SU-DHL-6 (cell line): ENCODE measurements at regions not wholly inside any gene's neighbourhood (a gene's known extent, or its start where the extent isn't known, plus 50 kb on each side); places are given as distances from the start of the nearest gene placed in this dataset.

ENCODE experiments used
- CTCF ChIP-seq: fragments of 200-600 bp; sonication (generic); IDR thresholded peaks from one replicate; pipeline ENCODE4 v1.5.1; 2017; ENCODE audit warnings: antibody characterized with exemption, mild to moderate bottlenecking, low read length, moderate library complexity; ENCODE audit not compliant: insufficient read depth, poor library complexity, severe bottlenecking
- EZH2phosphoT487 ChIP-seq: fragments of 200-600 bp; sonication (generic), shearing (Covaris generic); conservative IDR thresholded peaks from 2 replicates; pipeline ENCODE4 v1.6.1; 2018; ENCODE audit warnings: mild to moderate bottlenecking, antibody characterized with exemption, low read length, moderate library complexity, mixed read lengths

GRCh38 chr12:104902125-104902524 lies 56.0 kb downstream of the SLC41A2 start:
- TF ChIP-seq CTCF (no peak), EZH2phosphoT487 (no peak)
